ENCODE measurements at regions not wholly inside any gene's neighbourhood (a gene's known extent, or its start where the extent isn't known, plus 50 kb on each side); places are given as distances from the start of the nearest gene placed in this dataset.

GRCh38 chr18:78809845-78810244 lies 169.8 kb upstream of the SALL3 start:
- Histone ChIP-seq H4K20me1 (ENCODE audit: insufficient read depth, low read length) (no peaks in the 10 kb centered on the region), H3K4me1 (ENCODE audit: low read length) (no peaks in the 10 kb centered on the region), H2AFZ (ENCODE audit: low read depth, low read length) (no peak overlapping the region), H3K4me3 (ENCODE audit: low read length) (no peak overlapping the region), H3K9me3 (ENCODE audit: insufficient read depth, low read length) (peaks cover 4% of the 10 kb centered on the region; the same call in 1 of the 2 replicates), H3K27ac (ENCODE audit: low read length) (no peak overlapping the region), H3K36me3 (replicated peaks; ENCODE audit: low read depth, low read length) (no peaks in the 10 kb centered on the region), H3K79me2 (ENCODE audit: low read length) (no peaks in the 10 kb centered on the region), H3K9ac (ENCODE audit: low read length) (no peak overlapping the region), H3K27me3 (ENCODE audit: low read depth, low read length) (peaks cover 4% of the 10 kb centered on the region; the same call in 1 of the 2 replicates), H3K4me2 (ENCODE audit: low read length) (no peak overlapping the region)
- TF ChIP-seq CTCF (IDR thresholded peaks at IDR 0.05; ENCODE audit: low read depth, low read length): no peak
- TF ChIP-seq EZH2phosphoT487 (IDR thresholded peaks at IDR 0.05; ENCODE audit: low read depth): no peak

GRCh38 chr18:78810706-78811105 lies 168.9 kb upstream of the SALL3 start:
- TF ChIP-seq EZH2phosphoT487 (IDR thresholded peaks at IDR 0.05; ENCODE audit: low read depth) (no peak), CTCF (IDR thresholded peaks at IDR 0.05; ENCODE audit: low read depth, low read length) (no peak)
- Histone ChIP-seq H4K20me1 (ENCODE audit: insufficient read depth, low read length) (no peaks in the 10 kb centered on the region), H3K27ac (ENCODE audit: low read length) (no peak overlapping the region), H2AFZ (ENCODE audit: low read depth, low read length) (no peak overlapping the region), H3K4me2 (ENCODE audit: low read length) (no peak overlapping the region), H3K9me3 (ENCODE audit: insufficient read depth, low read length) (peaks cover 4% of the 10 kb centered on the region; the same call in 1 of the 2 replicates), H3K9ac (ENCODE audit: low read length) (no peak overlapping the region), H3K4me1 (ENCODE audit: low read length) (no peaks in the 10 kb centered on the region), H3K4me3 (ENCODE audit: low read length) (no peak overlapping the region), H3K79me2 (ENCODE audit: low read length) (no peaks in the 10 kb centered on the region), H3K27me3 (ENCODE audit: low read depth, low read length) (peaks cover 4% of the 10 kb centered on the region; the same call in 1 of the 2 replicates), H3K36me3 (replicated peaks; ENCODE audit: low read depth, low read length) (no peaks in the 10 kb centered on the region)

GRCh38 chr18:78812067-78812466 lies 167.6 kb upstream of the SALL3 start:
- Histone ChIP-seq H3K9me3 (ENCODE audit: insufficient read depth, low read length) (peaks cover 4% of the 10 kb centered on the region; the same call in 1 of the 2 replicates), H3K27me3 (ENCODE audit: low read depth, low read length) (peaks cover 4% of the 10 kb centered on the region; the same call in 1 of the 2 replicates), H3K27ac (ENCODE audit: low read length) (no peak overlapping the region), H3K9ac (ENCODE audit: low read length) (no peak overlapping the region), H2AFZ (ENCODE audit: low read depth, low read length) (no peak overlapping the region), H3K79me2 (ENCODE audit: low read length) (no peaks in the 10 kb centered on the region), H3K4me2 (ENCODE audit: low read length) (no peak overlapping the region), H3K4me1 (ENCODE audit: low read length) (no peaks in the 10 kb centered on the region), H3K4me3 (ENCODE audit: low read length) (no peak overlapping the region), H4K20me1 (ENCODE audit: insufficient read depth, low read length) (no peaks in the 10 kb centered on the region), H3K36me3 (replicated peaks; ENCODE audit: low read depth, low read length) (no peaks in the 10 kb centered on the region)
- TF ChIP-seq EZH2phosphoT487 (IDR thresholded peaks at IDR 0.05; ENCODE audit: low read depth): no peak

GRCh38 chr18:78813156-78813555 lies 166.5 kb upstream of the SALL3 start:
- no peak for TF ChIP-seq CTCF (IDR thresholded peaks at IDR 0.05; ENCODE audit: low read depth, low read length)
- no peak for TF ChIP-seq EZH2phosphoT487 (IDR thresholded peaks at IDR 0.05; ENCODE audit: low read depth)
- Histone ChIP-seq H3K36me3 (replicated peaks; ENCODE audit: low read depth, low read length) (no peaks in the 10 kb centered on the region), H3K27me3 (ENCODE audit: low read depth, low read length) (peaks cover under 1% of the 10 kb centered on the region; the same call in 1 of the 2 replicates), H3K4me3 (ENCODE audit: low read length) (no peak overlapping the region), H3K9ac (ENCODE audit: low read length) (no peak overlapping the region), H3K4me2 (ENCODE audit: low read length) (no peak overlapping the region), H3K27ac (ENCODE audit: low read length) (no peak overlapping the region), H4K20me1 (ENCODE audit: insufficient read depth, low read length) (no peaks in the 10 kb centered on the region), H3K9me3 (ENCODE audit: insufficient read depth, low read length) (peaks cover 4% of the 10 kb centered on the region; the same call in 1 of the 2 replicates), H3K4me1 (ENCODE audit: low read length) (no peaks in the 10 kb centered on the region), H2AFZ (ENCODE audit: low read depth, low read length) (no peak overlapping the region), H3K79me2 (ENCODE audit: low read length) (no peaks in the 10 kb centered on the region)
